HEK293T (cell line): ENCODE measurements at regions not wholly inside any gene's neighbourhood (a gene's known extent, or its start where the extent isn't known, plus 50 kb on each side); places are given as distances from the start of the nearest gene placed in this dataset.

ENCODE experiments used
- ARNT ChIP-seq: fragments of 450-650 bp; IDR thresholded peaks from 2 replicates; pipeline ENCODE4 v1.6.1; 2017; ENCODE audit warnings: mild to moderate bottlenecking
- BHLHE40 ChIP-seq: fragments of 450-650 bp; IDR thresholded peaks from 2 replicates; pipeline ENCODE4 v1.6.1; 2016; ENCODE audit warnings: mild to moderate bottlenecking, moderate library complexity, borderline replicate concordance
- CTBP1 ChIP-seq: fragments of 450-650 bp; IDR thresholded peaks from 2 replicates; pipeline ENCODE4 v1.6.1; 2016; ENCODE audit warnings: borderline replicate concordance
- ELF4 ChIP-seq: fragments of 450-650 bp; IDR thresholded peaks from 2 replicates; pipeline ENCODE4 v1.6.1; 2017; ENCODE audit warnings: antibody characterized with exemption
- FOXA1 ChIP-seq: fragments of 450-650 bp; IDR thresholded peaks from 2 replicates; pipeline ENCODE4 v1.6.1; 2016; ENCODE audit warnings: mild to moderate bottlenecking
- FOXK2 ChIP-seq: fragments of 450-650 bp; IDR thresholded peaks from 2 replicates; pipeline ENCODE4 v1.6.1; 2016; ENCODE audit warnings: mild to moderate bottlenecking
- FOXM1 ChIP-seq: fragments of 450-650 bp; IDR thresholded peaks from 2 replicates; pipeline ENCODE4 v1.6.1; 2017; ENCODE audit warnings: mild to moderate bottlenecking, borderline replicate concordance
- HDGF ChIP-seq: fragments of 450-650 bp; IDR thresholded peaks from 2 replicates; pipeline ENCODE4 v1.6.1; 2017; ENCODE audit warnings: antibody characterized with exemption, borderline replicate concordance
- L3MBTL2 ChIP-seq: fragments of 450-650 bp; conservative IDR thresholded peaks from 2 replicates; pipeline ENCODE4 v1.6.1; 2016; ENCODE audit warnings: mild to moderate bottlenecking
- PKNOX1 ChIP-seq: fragments of 450-650 bp; IDR thresholded peaks from 2 replicates; pipeline ENCODE4 v1.6.1; 2016
- SP1 ChIP-seq: fragments of 450-650 bp; IDR thresholded peaks from 2 replicates; pipeline ENCODE4 v1.6.1; 2017
- SUZ12 ChIP-seq: fragments of 450-650 bp; IDR thresholded peaks from 2 replicates; pipeline ENCODE4 v1.6.1; 2016; ENCODE audit warnings: mild to moderate bottlenecking
- TARDBP ChIP-seq: fragments of 450-650 bp; IDR thresholded peaks from 2 replicates; pipeline ENCODE4 v1.6.1; 2016

DNA sequence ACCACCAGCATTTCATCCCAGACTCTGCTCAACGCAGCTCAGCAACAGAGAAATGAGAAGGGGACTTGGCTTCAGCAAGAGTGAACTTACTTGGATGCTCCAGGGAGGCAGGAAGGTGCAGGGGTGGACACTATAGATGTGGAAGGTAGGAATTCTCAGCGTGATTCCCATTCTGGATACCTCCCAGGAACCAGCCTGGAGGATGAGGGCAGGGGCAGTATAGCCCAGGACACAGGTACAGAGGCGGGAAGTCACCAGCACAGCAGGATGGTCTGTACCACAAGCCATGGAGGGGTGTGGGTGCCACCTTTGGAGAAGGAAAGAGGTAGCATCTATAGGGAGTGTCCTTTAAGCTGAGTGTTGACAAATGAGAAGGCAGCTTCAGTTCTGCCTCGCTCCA, 1275.2 kb downstream of the TBC1D22A start:
- TF ChIP-seq HDGF (no peak), CTBP1 (no peak), ARNT (no peak), SUZ12 (no peak), TARDBP (no peak), FOXK2 (no peak), PKNOX1 (no peak), FOXM1 (no peak), SP1 (no peak), BHLHE40 (no peak), L3MBTL2 (no peak), FOXA1 (no peak), ELF4 (no peak)
